HG02938 (cell line): ENCODE measurements at regions not wholly inside any gene's neighbourhood (a gene's known extent, or its start where the extent isn't known, plus 50 kb on each side); places are given as distances from the start of the nearest gene placed in this dataset.
"Not testable (repeated sequence)": the region's sequence is repeated elsewhere in the genome, so short reads cannot be mapped to it uniquely, and the experiment has no call there.

Experiments
- ATAC-seq: cut with Tn5 transposase; IDR thresholded peaks from one replicate; pipeline ENCODE4 v1.9.1; 2021; ENCODE audit warnings: mild to moderate bottlenecking, moderate library complexity; ENCODE audit not compliant: unreplicated experiment

DNA sequence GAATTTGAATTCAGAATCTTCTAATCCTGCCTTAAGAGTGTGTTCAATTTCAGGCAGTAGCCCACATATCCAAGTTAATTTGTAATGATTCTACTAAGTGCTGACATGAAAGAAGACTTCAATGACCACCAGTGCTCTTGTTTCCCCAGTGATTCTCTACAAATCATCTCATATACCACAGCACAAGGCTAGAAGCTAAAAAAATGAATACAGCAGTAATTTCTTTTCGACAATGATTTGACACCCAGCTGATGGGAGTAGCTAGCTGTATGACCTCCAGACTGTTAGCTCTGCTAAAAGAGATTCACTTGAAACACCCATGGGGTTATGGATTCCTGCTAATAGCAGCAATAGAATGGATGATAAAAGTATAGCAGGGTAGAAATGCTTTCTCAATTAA is 217.0 kb upstream of the TMEFF2 start:
- no peak for ATAC-seq

DNA sequence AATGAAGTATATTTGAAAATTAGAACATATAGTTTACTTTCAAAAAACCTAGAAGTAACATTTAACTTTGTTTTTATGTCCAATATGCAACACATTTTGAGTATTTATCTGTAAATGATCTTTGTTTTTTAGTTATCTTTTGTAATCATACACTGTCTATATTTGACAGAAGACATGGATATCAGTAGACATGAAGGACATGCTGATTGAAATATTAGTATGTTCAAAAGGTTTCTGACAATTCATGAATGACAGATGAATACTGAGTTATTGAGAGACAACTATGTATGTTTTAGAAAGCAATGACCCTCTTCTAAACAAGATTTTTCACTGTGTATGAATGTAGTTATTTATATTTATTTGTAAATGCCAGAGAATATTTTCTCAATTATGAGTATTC is 215.6 kb upstream of the TMEFF2 start:
- no peak for ATAC-seq

DNA sequence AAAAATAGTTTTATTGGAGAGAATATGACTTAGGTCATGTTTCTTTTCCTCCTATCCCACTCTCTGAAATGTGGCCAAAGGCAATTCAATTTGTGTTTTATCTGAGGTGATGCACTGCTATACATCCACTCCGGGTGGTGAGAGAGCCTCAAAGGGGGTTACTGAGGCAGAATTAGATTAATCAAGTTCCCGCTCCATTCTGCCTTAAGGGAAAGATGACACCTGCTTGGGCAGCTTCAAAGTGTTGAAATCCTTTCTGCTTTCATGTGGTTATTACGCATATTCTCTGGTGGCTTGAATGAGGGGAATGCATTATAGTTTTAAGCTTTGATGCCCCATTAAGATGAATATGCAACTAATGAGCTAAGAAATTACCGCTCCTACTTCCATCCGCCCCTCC is 213.0 kb upstream of the TMEFF2 start:
- ATAC-seq: no peak

DNA sequence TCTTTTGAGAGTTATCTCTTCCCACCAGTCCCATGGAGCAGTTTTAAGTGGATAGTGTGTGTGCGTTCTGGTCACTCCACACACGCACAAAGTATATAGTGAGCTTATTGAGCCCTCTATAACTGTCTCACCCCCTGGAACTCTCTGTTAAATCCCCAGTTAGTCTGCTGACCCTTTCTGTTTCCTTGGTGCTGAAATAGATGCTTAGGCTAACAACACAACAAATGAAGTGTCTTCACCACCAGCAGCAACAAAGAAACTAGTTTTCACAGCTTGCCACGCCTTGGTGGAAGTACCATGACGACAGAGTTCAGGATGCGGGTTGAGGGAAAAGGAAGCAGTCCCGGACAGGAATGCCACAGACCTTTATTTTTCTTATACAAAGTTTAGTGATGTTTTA is 203.5 kb upstream of the TMEFF2 start:
- ATAC-seq: no peak

DNA sequence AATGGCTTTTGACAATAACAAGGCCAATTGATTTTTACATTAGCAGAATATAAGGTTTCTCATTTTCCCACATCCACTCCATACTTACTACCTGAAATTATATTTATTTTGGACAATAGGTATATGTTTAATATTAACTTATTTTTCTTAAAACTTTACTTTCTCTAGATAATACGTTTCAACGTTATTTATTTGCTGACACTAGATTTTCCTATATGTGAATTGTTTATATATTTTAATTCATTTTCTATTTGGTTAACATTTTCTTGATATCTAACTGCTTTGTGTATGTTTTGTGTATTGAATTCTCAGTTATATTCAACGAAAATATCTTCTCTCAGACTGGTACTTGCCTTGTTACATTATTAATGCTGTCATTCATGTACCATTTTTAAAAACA is 199.9 kb upstream of the TMEFF2 start:
- ATAC-seq: no peak

DNA sequence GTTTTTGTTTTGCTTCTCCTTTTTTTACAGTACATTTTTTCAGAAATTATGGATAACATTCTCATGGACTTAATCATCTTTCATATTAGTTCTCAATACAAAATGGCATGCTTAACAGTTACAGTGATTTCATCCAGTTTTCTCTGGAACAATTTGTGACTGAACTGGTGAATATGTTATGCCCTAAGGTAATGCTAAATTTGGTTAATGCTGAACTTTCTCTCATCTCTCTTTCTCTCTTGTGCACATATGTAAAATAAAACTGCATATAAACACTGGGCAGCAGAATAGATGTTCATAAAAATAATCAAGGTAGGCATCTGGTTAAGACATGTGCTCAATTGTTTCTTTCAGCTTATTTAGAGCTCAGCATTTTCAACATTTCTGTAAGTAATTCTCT is 196.3 kb upstream of the TMEFF2 start:
- ATAC-seq: no peak

DNA sequence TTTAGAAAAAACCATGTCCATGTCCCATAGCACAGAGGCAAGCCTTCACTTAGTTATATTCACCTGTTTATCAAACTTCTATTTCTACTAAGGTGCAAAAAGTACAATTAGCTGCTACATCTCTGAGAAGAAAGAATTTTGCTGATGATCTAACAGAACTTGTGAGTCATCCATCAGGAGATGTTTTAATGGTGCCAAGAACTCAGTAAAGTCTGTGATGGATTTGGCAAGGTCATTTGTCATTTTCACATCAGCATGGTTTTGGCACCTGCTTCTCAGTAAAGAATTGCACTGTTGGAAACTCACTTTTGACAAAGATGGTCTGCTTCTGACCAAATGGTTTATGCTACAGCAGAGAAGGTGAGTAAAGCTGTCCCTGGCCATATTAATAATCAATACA is 195.7 kb upstream of the TMEFF2 start:
- ATAC-seq: no peak

DNA sequence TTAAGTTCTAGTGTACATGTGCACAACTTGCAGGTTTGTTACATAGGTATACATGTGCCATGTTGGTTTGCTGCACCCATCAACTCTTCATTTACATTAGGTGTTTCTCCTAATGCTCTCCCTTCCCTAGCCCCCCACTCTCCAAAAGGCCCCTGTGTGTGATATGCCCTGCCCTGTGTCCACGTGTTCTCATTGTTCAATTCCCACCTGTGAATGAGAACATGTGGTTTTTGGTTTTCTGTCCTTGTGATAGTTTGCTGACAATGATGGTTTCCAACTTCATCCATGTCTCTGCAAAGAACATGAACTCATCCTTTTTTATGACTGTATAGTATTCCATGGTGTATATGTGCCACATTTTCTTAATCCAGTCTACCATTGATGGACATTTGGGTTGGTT is 189.5 kb upstream of the TMEFF2 start:
- ATAC-seq: not testable (repeated sequence)

DNA sequence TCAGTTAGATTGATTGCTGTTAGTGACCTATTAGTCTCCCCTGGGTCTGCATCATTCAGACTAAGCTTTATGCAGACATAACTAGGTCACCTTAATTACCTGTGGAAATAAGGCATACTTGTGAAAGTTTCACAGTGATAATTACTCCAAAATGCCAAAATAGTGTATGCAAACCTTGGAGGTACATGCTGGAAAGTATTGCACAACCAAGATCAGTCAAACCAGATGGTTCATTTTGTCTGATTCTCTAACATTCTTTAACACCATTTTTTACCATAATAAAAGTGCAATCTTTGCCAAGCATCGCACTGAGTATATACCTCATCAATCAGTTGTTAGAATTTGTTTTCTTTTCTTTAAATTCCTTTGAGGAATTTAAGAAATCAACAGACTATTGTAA is 186.3 kb upstream of the TMEFF2 start:
- ATAC-seq: no peak

DNA sequence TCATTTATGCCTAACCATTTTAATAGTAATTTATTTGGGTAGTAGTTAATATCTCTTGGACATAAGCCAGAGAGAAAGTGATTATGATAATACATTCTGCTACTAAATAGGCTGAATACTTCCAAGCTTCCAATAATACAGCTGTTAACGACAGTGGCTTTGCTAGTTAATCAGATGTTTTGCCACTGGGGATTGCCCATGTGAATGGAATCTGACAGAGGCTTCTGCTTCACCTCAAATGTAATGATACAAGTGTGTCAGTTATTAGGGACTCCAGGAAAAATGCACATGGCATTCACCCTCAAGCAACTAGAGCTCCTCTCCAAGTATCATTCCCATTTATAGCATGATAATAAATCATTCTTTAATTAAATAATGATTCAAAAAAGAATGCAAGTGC is 185.0 kb upstream of the TMEFF2 start:
- no peak for ATAC-seq

DNA sequence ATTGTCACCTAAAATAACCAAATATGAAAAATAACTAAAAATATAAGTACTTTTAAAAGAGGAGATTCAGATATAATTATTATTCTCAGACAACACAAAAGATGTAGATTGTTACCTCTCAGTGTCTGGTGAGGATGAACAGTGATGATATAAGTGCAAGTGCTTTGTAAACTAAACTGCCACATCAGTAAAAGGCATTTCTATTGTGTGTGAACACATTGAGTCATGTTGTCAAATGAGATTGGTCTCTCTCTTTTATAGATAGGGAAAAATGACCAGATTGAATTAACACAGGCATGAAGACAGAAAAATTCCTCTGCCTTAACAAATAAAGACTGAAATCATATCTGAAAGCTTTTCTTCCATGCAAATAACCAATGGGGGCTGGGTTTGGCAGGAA is 182.4 kb upstream of the TMEFF2 start:
- ATAC-seq: no peak

DNA sequence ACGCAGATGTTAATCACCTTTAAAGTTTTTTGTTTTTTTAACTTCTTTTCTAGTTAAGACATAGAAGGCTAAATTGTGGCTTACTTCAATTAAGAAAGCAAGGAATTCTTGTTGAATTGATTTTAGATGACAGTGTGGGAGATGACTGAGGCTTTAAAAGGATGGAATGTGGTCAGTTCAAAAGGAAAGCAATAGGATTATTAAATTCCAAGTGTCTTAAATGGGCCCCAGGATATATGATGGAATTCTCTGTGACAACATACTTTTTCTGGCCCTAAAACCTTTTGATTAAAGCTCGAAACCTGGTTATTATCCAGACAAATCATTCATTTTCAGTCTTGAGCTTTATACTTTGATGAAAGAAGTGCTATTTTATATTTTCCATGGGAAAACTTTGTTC is 179.0 kb upstream of the TMEFF2 start:
- ATAC-seq: no peak

DNA sequence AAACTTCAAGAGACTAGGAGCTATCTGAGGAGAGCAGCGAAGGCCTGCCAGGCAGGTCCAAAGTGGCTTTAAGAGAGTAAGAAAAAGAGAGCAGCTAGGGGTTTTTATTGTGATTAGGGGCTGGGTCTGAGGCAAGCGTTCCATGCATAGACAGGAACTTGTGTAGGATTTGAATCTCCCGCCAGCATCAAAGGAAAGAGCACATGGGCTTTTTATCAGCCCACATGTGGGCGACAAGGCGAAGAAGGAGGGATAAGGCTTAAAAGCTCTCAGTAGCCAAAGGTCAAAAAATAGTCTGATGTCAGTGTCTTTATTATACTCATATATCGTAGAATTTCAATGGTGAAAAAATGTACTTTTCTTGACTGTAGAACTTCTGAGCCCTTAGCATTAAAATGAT is 178.5 kb upstream of the TMEFF2 start:
- ATAC-seq: no peak

DNA sequence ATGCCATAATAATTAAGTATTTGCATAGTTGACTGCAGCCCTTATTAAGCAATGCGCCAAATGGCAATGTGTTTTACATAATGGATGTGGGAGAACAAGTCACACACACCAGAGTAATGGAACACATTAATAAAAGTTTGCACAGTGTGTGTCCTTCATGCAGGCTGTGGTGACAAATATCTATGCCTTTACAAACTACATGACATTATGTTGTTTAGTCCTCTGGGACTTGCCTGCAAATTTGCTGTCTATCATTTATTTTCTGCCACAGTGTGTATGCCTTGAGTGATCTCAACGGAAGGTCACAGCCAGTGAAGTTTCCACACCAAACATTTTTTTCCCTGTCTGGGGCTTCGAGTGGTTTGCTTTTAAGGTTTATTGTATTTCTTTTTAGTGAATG is 175.2 kb upstream of the TMEFF2 start:
- ATAC-seq: no peak

DNA sequence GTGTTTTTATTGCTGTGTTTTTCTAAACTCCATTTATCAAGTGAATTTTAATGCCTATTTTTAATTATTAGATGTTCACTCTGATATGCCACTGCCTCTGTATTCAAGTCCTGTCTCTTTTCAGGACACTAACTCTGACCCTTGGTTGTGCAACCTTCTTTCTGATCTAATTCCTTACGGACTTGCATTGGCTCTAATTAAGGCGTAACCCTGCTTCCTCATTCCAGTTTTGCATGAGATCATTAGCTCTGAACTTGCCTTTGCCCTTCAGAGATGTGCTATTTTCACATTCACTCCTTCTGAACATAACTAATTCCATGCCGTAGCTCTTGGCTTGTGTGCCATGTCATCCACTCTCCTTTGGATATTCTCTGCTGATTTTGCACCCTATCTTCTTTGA is 162.5 kb upstream of the TMEFF2 start:
- ATAC-seq: no peak

DNA sequence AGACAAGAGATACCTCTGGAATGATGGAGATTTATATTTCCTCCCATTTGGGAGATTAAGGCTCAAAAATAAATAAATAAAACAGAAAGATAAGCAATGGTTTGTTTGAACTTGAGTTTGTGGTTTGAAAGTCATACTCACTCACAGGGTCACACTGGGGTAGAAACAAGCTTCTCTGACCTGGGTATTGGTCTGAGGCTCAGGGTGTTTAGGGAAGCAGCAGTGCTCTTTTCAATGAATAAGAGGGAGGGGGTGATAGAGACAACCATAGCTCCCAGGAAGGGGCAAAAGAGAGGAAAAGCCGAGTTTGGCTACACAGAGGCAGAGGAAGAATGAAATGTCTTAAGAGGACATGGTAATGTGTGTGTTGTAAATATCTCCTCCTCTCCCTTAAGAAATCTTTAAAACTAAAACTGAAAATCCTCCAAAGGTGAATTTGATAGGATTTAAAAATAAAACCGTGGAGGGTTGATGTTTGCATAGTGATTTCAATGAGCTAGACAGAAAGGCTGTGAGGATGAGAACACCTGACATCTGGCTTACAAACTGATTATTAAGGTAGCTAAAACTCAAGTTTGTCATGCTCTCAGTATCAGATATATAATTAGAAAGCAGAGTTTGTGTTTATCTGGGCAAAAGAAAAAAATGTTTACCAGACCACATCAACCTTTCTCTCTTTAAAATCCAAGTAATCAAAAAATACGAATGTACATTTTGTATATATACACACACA is 159.9 kb upstream of the TMEFF2 start:
- ATAC-seq: no peak

DNA sequence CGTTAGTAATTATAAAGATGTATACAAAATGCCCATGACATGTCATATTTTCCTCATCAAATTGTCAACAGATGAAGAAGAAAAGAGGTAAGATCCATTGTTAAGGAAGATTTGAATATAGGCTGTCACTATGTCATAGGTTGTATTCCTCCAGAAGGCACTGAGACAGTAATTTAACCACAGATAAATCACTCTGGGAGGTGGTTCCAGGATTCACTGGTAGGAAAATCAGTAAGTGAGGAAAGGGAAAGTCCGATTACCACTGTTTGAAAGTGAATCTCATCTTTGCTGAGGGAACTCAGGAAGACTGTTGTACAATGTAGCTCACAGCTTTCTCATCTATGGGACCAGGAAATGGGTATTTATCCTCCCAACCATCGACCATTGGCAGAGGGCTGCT is 152.8 kb upstream of the TMEFF2 start:
- ATAC-seq: no peak

DNA sequence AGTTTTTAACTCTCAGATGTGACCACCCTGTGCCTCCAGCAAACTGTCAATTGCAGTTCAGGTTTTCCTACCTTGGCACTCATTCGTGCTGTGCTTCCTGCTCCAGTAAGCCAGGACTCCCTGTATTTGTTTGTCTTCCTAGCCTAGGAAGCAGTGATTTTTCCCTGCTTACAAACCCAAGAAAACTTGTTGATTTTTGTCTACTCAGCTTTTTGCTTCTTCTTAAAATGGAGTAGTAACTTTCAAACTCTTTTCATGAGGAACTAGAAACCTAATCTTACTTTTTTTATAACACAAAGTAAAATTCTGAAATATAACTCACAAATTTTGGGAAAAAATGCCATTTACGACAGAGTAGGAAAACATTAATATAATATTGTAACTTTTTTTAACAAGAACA is 150.6 kb upstream of the TMEFF2 start:
- no peak for ATAC-seq

DNA sequence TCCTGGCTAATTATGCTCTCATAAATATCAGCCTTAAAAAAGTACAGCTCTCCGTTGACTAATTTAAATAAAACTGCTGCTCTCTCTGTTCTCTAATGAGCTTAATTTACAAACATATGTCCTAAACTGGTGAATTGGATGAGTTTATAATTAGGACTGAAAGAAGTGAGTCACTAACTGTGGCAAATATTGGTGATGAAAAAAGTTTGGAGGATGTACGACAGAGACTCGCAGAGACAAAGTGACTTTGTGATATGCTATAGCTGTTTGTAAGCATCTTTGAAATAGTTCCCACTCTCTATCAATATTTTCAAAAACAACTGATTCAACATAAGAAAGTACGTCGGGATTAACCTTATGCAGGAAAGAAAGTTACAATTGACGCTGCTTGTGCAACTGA is 138.9 kb upstream of the TMEFF2 start:
- ATAC-seq: no peak

DNA sequence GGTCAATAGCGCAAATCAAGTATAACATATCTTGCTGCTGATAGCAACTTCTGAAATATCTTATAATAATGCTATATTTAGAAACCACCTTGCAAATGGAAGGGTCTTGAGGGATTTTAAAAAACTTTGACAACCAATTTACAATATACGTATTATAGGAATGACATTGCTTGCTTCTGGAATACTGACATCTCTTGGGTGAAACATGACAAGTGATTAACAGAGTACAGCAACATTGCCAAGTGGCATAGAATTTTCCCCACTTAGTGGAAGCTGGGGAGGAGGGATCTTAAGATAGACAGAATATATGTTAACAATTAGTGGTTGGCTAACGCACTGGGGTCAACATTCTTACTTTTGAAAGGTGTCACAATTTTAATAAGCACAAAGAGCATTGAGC is 133.6 kb upstream of the TMEFF2 start:
- ATAC-seq: no peak

DNA sequence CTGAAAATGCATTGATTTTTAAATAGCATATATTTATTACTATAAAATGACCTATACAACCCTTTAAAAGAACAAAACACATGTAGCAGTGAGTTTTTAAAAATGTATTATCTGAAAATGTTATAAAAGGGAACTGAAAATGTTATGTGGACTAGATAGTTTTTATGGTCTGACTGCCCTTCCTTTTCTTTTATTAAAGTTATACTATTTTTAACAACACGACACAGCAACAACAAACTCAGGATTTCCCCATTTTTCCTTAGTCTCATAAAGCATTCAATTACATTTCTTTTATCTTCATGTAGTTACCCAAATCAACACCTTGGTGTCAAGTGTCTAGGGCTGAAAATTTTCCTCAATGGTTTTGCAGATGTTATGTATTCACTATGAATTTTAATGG is 132.8 kb upstream of the TMEFF2 start:
- no peak for ATAC-seq

DNA sequence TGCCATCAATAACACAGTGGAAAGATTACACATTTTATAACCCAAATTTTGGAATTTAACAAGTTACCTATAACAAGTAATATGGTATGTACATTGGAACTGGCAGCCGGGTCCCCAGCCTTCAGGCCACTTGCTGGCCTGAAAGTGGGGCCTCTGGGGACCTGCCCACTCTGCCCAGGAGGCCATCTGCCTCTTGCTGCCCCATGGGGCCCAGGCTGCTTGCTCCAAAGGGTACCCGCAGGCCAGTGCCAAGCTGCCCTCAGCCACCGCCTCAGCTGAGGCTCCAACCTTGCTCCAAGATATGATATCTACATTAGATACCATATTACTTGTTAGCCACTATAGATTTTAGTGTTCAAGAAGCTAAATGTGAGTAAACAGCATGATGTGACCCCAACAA is 120.8 kb upstream of the TMEFF2 start:
- no peak for ATAC-seq

DNA sequence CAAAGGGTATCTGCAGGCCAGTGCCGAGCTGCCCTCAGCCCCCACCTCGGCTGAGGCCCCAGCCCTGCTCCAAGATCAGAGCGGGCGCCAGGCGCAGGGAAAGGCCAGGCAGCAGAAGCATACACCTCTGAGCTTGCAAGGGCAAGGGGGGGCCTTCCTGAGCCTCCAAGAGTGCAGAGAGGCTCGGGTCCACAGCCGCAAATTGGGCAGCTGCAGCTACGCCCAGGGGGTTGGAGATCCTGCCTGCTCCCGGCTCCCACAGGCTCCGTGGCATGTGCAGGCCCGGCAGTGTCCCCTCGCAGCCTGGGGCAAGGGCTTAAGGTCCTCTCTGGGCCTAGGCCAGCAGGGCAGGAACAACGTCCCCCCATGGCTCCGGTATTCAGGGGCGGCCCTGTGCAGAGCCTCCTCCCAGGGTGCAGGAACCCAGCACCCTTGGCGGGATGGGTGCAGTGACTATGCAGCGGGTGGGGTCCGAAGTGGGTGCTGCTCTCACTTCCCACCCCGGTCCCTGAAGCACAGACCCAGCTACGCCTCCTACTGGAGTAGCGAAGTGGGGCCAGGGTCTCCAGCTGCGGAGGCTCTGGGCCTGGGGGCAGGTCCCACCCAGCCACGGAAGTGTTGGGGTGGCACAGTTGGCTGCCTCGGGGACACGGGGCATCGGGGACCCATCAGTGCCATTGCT is 120.2 kb upstream of the TMEFF2 start:
- no peak for ATAC-seq
